ENCODE measurements at regions not wholly inside any gene's neighbourhood (a gene's known extent, or its start where the extent isn't known, plus 50 kb on each side); places are given as distances from the start of the nearest gene placed in this dataset.
"Not testable (repeated sequence)": the region's sequence is repeated elsewhere in the genome, so short reads cannot be mapped to it uniquely, and the experiment has no call there.

- H3K9me3 ChIP-seq; DNase-seq; H3K27me3 ChIP-seq (ENCODE audit: low read depth); ATAC-seq; H3K4me3 ChIP-seq; H3K27ac ChIP-seq; intact Hi-C loops (cut with DNase I); H3K36me3 ChIP-seq; H3K4me1 ChIP-seq: not testable (repeated sequence)
These were observed 822.1 kb downstream of the KCNMA1 start for GRCh38 chr10:76815505-76815904.

- no peak for DNase-seq
- no peak for TF ChIP-seq CTCF (IDR thresholded peaks at IDR 0.05)
- ATAC-seq: no peak
- no peak overlapping the region for H3K4me3 ChIP-seq
- H3K4me1 ChIP-seq: no peaks in the 10 kb centered on the region
- no peaks in the 10 kb centered on the region for H3K9me3 ChIP-seq
- no peak overlapping the region for H3K27ac ChIP-seq
- H3K36me3 ChIP-seq: no peaks in the 10 kb centered on the region
- no peaks in the 10 kb centered on the region for H3K27me3 ChIP-seq (ENCODE audit: low read depth)
- intact Hi-C loops (cut with DNase I): no loop called here
These were observed 826.2 kb downstream of the KCNMA1 start for GRCh38 chr10:76811430-76811829.

GRCh38 chr10:76788452-76788811 is 849.2 kb downstream of the KCNMA1 start:
- Histone ChIP-seq H3K27me3 (ENCODE audit: low read depth) (no peaks in the 10 kb centered on the region), H3K27ac (no peak overlapping the region), H3K9me3 (no peaks in the 10 kb centered on the region), H3K36me3 (no peaks in the 10 kb centered on the region), H3K4me3 (no peak overlapping the region), H3K4me1 (no peaks in the 10 kb centered on the region)
- ATAC-seq (no peak), DNase-seq (no peak)
- no peak for TF ChIP-seq CTCF (IDR thresholded peaks at IDR 0.05)
- intact Hi-C loops (cut with DNase I): no loop called here

- Histone ChIP-seq H3K4me3 (no peak overlapping the region), H3K4me1 (no peaks in the 10 kb centered on the region), H3K27me3 (ENCODE audit: low read depth) (no peaks in the 10 kb centered on the region), H3K27ac (no peak overlapping the region), H3K9me3 (no peaks in the 10 kb centered on the region), H3K36me3 (no peaks in the 10 kb centered on the region)
- ATAC-seq (no peak), DNase-seq (no peak)
- intact Hi-C loops (cut with DNase I): no loop called here
- no peak for TF ChIP-seq CTCF (IDR thresholded peaks at IDR 0.05)
These were observed 849.7 kb downstream of the KCNMA1 start for GRCh38 chr10:76787746-76788451.

- no peak overlapping the region for H3K4me3 ChIP-seq
- H3K27ac ChIP-seq: no peak overlapping the region
- no peaks in the 10 kb centered on the region for H3K9me3 ChIP-seq
- TF ChIP-seq CTCF (IDR thresholded peaks at IDR 0.05): no peak
- DNase-seq: no peak
- H3K4me1 ChIP-seq: no peaks in the 10 kb centered on the region
- H3K36me3 ChIP-seq: no peaks in the 10 kb centered on the region
- H3K27me3 ChIP-seq (ENCODE audit: low read depth): no peaks in the 10 kb centered on the region
- intact Hi-C loops (cut with DNase I): no loop called here
- ATAC-seq: no peak
These were observed 851.0 kb downstream of the KCNMA1 start for GRCh38 chr10:76786504-76787072.

GRCh38 chr10:76784076-76784475 is 853.5 kb downstream of the KCNMA1 start:
- Histone ChIP-seq H3K27ac (no peak overlapping the region), H3K4me3 (no peak overlapping the region), H3K36me3 (no peaks in the 10 kb centered on the region), H3K4me1 (no peaks in the 10 kb centered on the region), H3K27me3 (ENCODE audit: low read depth) (no peaks in the 10 kb centered on the region), H3K9me3 (no peaks in the 10 kb centered on the region)
- ATAC-seq: no peak
- DNase-seq: no peak
- no peak for TF ChIP-seq CTCF (IDR thresholded peaks at IDR 0.05)
- intact Hi-C loops (cut with DNase I): no loop called here
